Right atrium auricular region (tissue), 2 donors: ENCODE measurements at regions not wholly inside any gene's neighbourhood (a gene's known extent, or its start where the extent isn't known, plus 50 kb on each side); places are given as distances from the start of the nearest gene placed in this dataset.

ENCODE experiments used
- DNase-seq: peaks from one replicate; pipeline ENCODE4 v3.0.0-alpha.2; 2019; ENCODE audit warnings: low spot score
- H3K27ac ChIP-seq, 2 donors: fragments of 200-600 bp; sonication (generic); 1 replicate in 1 of 2; 2 replicates in 1 of 2; pipeline ENCODE4 v1.5.1; 2016 to 2019
- H3K27me3 ChIP-seq, 2 donors: fragments of 200-600 bp; sonication (generic); one replicate each; pipeline versions ENCODE4 v1.5.1 to v1.6.0; 2017 to 2019
- H3K36me3 ChIP-seq: fragments of 200-600 bp; sonication (generic); one replicate; pipeline ENCODE4 v1.5.1; 2016
- H3K4me1 ChIP-seq, 2 donors: fragments of 200-600 bp; sonication (generic); one replicate each; pipeline versions ENCODE4 v1.5.1 to v1.6.0; 2017 to 2019
- H3K4me3 ChIP-seq, 2 donors: fragments of 200-600 bp; sonication (generic); 1 replicate in 1 of 2; 2 replicates in 1 of 2; pipeline ENCODE4 v1.5.1; 2017 to 2019; ENCODE audit warnings: mild to moderate bottlenecking in 1 of 2, moderate library complexity in 1 of 2
- H3K9me3 ChIP-seq, 2 donors: fragments of 200-600 bp; sonication (generic); one replicate each; pipeline ENCODE4 v1.5.1; 2019
- CTCF ChIP-seq, 2 donors: fragments of 200-600 bp; sonication (generic); IDR thresholded peaks; one replicate each; pipeline ENCODE4 v1.5.1; 2019; ENCODE audit warnings: antibody characterized with exemption in 2 of 2

- H3K9me3 ChIP-seq = no peaks in the 10 kb centered on the region
- no peak overlapping the region for H3K4me3 ChIP-seq
- no peak overlapping the region for H3K27ac ChIP-seq
- H3K27me3 ChIP-seq = no peaks in the 10 kb centered on the region
- no peak for TF ChIP-seq CTCF (IDR thresholded peaks at IDR 0.05)
- no peaks in the 10 kb centered on the region for H3K4me1 ChIP-seq
- no peak for DNase-seq
- H3K36me3 ChIP-seq = no peaks in the 10 kb centered on the region
These were observed 237.8 kb upstream of the LRIG3 start for GRCh38 chr12:59158066-59158465.

- TF ChIP-seq CTCF (IDR thresholded peaks at IDR 0.05) = no peak
- no peak for DNase-seq
- Histone ChIP-seq H3K27ac (no peak overlapping the region), H3K27me3 (no peaks in the 10 kb centered on the region), H3K4me1 (no peaks in the 10 kb centered on the region), H3K36me3 (no peaks in the 10 kb centered on the region), H3K9me3 (no peaks in the 10 kb centered on the region), H3K4me3 (no peak overlapping the region)
These were observed 235.1 kb upstream of the LRIG3 start for GRCh38 chr12:59155448-59155847.

GRCh38 chr12:59151243-59151642, 230.9 kb upstream of the LRIG3 start:
- Histone ChIP-seq H3K27me3 (no peaks in the 10 kb centered on the region), H3K4me1 (peaks cover 0 to 3% of the 10 kb centered on the region in 2 donors), H3K36me3 (no peaks in the 10 kb centered on the region), H3K9me3 (no peaks in the 10 kb centered on the region), H3K4me3 (no peak overlapping the region), H3K27ac (no peak overlapping the region)
- no peak for TF ChIP-seq CTCF (IDR thresholded peaks at IDR 0.05)
- DNase-seq = no peak

- H3K36me3 ChIP-seq = no peaks in the 10 kb centered on the region
- no peaks in the 10 kb centered on the region for H3K9me3 ChIP-seq
- H3K4me3 ChIP-seq = no peak overlapping the region
- peaks cover 0 to 3% of the 10 kb centered on the region in 2 donors for H3K4me1 ChIP-seq
- H3K27me3 ChIP-seq = no peaks in the 10 kb centered on the region
- peak; percentile 71 to 90 for TF ChIP-seq CTCF (IDR thresholded peaks at IDR 0.05)
- DNase-seq = no peak
- no peak overlapping the region for H3K27ac ChIP-seq
These were observed 229.8 kb upstream of the LRIG3 start for GRCh38 chr12:59149995-59150642.

- no peak overlapping the region for H3K27ac ChIP-seq
- no peak for DNase-seq
These were observed 227.5 kb upstream of the LRIG3 start for GRCh38 chr12:59147791-59148190.

More at GRCh38 chr12:59147791-59148190, 227.5 kb upstream of the LRIG3 start:
- Histone ChIP-seq H3K4me1 (peaks cover 0 to 3% of the 10 kb centered on the region in 2 donors), H3K4me3 (no peak overlapping the region), H3K36me3 (no peaks in the 10 kb centered on the region), H3K27me3 (no peaks in the 10 kb centered on the region), H3K9me3 (no peaks in the 10 kb centered on the region)
- no peak for TF ChIP-seq CTCF (IDR thresholded peaks at IDR 0.05)
